Right lobe of liver (tissue), 6 donors: ENCODE measurements at regions not wholly inside any gene's neighbourhood (a gene's known extent, or its start where the extent isn't known, plus 50 kb on each side); places are given as distances from the start of the nearest gene placed in this dataset.

ENCODE experiments used
- ATAC-seq, 4 donors: fragments of 200-7000 bp; cut with Tn5 transposase; one replicate each; pipeline ENCODE4 v1.9.1; 2020; ENCODE audit warnings: mild to moderate bottlenecking in 4 of 4, moderate library complexity in 4 of 4
- DNase-seq, 3 donors: peaks; one replicate each; pipeline ENCODE4 v3.0.0-alpha.2; 2020
- H3K27ac ChIP-seq, 3 donors: fragments of 200-600 bp; one replicate each; pipeline ENCODE4 v1.8.0; 2022
- H3K27me3 ChIP-seq, 2 donors: fragments of 200-600 bp; one replicate each; pipeline ENCODE4 v1.8.0; 2022
- H3K36me3 ChIP-seq, 4 donors: fragments of 200-600 bp; sonication (generic) in 1 of 4; one replicate each; pipeline versions ENCODE4 v1.5.1 to v1.8.0; 2017 to 2022; ENCODE audit warnings: control low read depth in 1 of 4
- H3K4me1 ChIP-seq, 4 donors: fragments of 200-600 bp; sonication (generic) in 1 of 4; one replicate each; pipeline versions ENCODE4 v1.5.1 to v1.8.0; 2017 to 2022; ENCODE audit warnings: control low read depth in 1 of 4
- H3K4me3 ChIP-seq, 3 donors: fragments of 200-600 bp; one replicate each; pipeline ENCODE4 v1.8.0; 2022
- H3K9me3 ChIP-seq, 4 donors: fragments of 200-600 bp; sonication (generic) in 1 of 4; one replicate each; pipeline versions ENCODE4 v1.5.1 to v1.8.0; 2017 to 2022; ENCODE audit warnings: control low read depth in 1 of 4
- POLR2A ChIP-seq: fragments of 450-650 bp; IDR thresholded peaks from one replicate; pipeline ENCODE4 v1.6.1; 2017; ENCODE audit warnings: antibody characterized with exemption, mild to moderate bottlenecking
- WGBS: methylation state at CpG from one replicate; pipeline ENCODE4 v1.1.6; 2018; ENCODE audit warnings: low coverage, low lambda C conversion rate; ENCODE audit not compliant: insufficient coverage; ENCODE audit errors: missing lambda C conversion rate; 5-methylcytosine and 5-hydroxymethylcytosine counted together
- intact Hi-C, 2 donors: fragments of 100-400 bp; cut with DNase I; formaldehyde crosslinking; loops; one replicate each; pipeline versions ENCODE4 v1.11.2 to v1.14.1; 2022
- TF ChIP-seq, protein P1 (sequence below), 4 donors: fragments of 200-600 bp in 3 of 4; fragments of 450-650 bp in 1 of 4; IDR thresholded peaks; one replicate each; pipeline versions ENCODE4 v1.5.1 to v1.8.0; 2016 to 2022; ENCODE audit warnings: antibody characterized with exemption in 4 of 4, mild to moderate bottlenecking in 2 of 4
- donor health status: DM: no; HTN: yes; CAD: no.
- donor health status: DM: no; HTN: no; CAD: no.
- donor health status: DM: no; HTN: no; CAD: no.
- donor health status: DM: no; HTN: yes; CAD: no.
- donor health status: DM: no; HTN: yes; CAD: no.

DNA sequence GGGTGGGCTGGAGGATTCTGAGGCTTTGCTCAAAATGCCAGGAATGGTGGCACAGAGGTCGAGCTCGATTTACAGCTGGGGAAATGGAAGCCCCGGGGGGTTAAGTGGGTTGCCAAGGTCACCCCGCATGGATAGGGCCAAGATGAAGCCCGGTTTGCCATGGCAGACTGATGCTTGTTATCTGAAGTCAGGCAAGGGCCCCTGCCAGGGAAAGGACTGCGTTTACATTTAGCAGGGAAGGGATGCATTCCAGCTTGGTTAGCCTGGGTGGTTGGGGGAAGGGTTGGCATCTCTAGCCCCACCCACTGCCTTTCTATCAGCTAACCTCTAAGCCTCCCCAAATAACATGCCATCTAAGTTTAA, 79.0 kb downstream of the RPLP1 start:
- no peak for ATAC-seq
- Histone ChIP-seq H3K4me3 (no peak overlapping the region), H3K36me3 (no peaks in the 10 kb centered on the region), H3K27ac (no peak overlapping the region), H3K9me3 (no peaks in the 10 kb centered on the region), H3K4me1 (no peaks in the 10 kb centered on the region), H3K27me3 (no peaks in the 10 kb centered on the region)
- 67% methylated on average over 4 of the region's 6 CpGs for WGBS
- TF ChIP-seq POLR2A = no peak
- TF ChIP-seq, protein P1, sequence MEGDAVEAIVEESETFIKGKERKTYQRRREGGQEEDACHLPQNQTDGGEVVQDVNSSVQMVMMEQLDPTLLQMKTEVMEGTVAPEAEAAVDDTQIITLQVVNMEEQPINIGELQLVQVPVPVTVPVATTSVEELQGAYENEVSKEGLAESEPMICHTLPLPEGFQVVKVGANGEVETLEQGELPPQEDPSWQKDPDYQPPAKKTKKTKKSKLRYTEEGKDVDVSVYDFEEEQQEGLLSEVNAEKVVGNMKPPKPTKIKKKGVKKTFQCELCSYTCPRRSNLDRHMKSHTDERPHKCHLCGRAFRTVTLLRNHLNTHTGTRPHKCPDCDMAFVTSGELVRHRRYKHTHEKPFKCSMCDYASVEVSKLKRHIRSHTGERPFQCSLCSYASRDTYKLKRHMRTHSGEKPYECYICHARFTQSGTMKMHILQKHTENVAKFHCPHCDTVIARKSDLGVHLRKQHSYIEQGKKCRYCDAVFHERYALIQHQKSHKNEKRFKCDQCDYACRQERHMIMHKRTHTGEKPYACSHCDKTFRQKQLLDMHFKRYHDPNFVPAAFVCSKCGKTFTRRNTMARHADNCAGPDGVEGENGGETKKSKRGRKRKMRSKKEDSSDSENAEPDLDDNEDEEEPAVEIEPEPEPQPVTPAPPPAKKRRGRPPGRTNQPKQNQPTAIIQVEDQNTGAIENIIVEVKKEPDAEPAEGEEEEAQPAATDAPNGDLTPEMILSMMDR (IDR thresholded peaks at IDR 0.05) = no peak
- peak in 1 of 3 donors; percentile 27 for DNase-seq
- intact Hi-C loops = no loop called here

DNA sequence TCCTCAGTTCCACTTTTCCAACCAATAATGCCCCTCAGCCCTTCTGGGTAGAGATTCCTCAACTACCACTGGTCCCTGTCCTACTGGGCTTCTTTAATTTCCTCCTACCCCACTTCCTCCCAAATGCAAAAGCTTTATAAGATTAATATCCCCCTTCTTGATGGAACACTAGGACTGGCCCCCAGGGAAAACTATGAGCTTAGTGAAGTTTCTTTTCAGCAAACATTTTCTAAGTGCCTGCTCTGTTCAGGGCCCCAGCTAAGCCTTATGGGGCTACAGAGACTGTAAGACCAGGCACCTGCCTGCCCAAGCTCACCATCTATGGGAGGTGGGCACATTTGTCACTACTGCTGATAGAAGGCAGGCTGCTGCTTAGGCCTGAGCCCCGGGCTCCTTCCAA, 79.4 kb downstream of the RPLP1 start:
- ATAC-seq = no peak
- no peak for TF ChIP-seq POLR2A
- TF ChIP-seq, protein P1 (IDR thresholded peaks at IDR 0.05) = no peak
- Histone ChIP-seq H3K4me1 (no peaks in the 10 kb centered on the region), H3K27me3 (no peaks in the 10 kb centered on the region), H3K4me3 (no peak overlapping the region), H3K27ac (no peak overlapping the region), H3K36me3 (no peaks in the 10 kb centered on the region), H3K9me3 (no peaks in the 10 kb centered on the region)
- WGBS = 83% methylated on average over 1 of the region's 1 CpG
- DNase-seq = peak in 1 of 3 donors; percentile 33
- intact Hi-C loops = no loop called here

DNA sequence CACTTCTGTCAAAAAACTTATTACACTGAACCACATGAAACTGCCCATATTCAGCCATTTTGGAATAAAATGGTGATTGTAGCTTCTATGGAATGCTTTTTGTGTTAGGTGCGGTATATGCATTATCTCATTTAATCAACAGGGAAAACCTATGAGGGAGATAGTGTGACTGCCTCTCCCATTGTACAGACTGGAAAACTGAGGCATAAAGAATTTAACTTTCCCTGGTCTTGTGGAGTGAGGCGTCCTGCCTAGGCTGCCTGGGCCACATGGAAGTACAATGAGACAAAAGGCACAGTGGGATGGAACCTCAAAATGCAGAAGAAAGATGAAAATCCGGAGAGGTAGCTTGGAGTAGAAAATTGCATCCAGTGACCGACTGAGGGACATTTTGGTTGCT, 80.2 kb downstream of the RPLP1 start:
- H3K4me1 ChIP-seq = no peaks in the 10 kb centered on the region
- H3K9me3 ChIP-seq = no peaks in the 10 kb centered on the region
- WGBS = 87% methylated on average over 4 of the region's 4 CpGs
- H3K27ac ChIP-seq = no peak overlapping the region
- no peaks in the 10 kb centered on the region for H3K36me3 ChIP-seq
- no peaks in the 10 kb centered on the region for H3K27me3 ChIP-seq
- no peak overlapping the region for H3K4me3 ChIP-seq
- TF ChIP-seq, protein P1 (IDR thresholded peaks at IDR 0.05) = no peak
- TF ChIP-seq POLR2A = no peak
- intact Hi-C loops = no loop called here
- ATAC-seq = no peak
- no peak for DNase-seq

DNA sequence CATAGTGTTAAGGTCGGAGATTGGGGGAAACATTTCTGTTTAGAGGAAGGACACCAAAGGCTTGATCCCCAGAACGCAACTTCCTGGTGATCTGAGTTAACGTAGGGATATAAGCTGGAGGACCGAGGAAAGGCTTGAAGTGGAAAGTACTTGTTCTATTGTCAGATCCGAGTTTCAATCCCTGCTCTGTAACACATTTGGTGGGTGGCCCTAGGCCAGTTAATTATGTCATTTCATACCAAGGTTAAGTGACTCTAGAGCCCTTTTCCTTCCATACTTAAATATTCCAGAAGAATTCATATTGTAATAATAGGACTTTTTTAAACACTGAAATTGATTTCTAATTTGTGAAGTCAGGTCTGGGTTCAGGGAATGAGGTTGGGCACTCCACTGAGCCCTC, 80.9 kb downstream of the RPLP1 start:
- WGBS = 74% methylated on average over 5 of the region's 5 CpGs
- H3K36me3 ChIP-seq = no peaks in the 10 kb centered on the region
- H3K4me3 ChIP-seq = no peak overlapping the region
- no peak overlapping the region for H3K27ac ChIP-seq
- no peak for TF ChIP-seq POLR2A
- TF ChIP-seq, protein P1 (IDR thresholded peaks at IDR 0.05) = no peak
- intact Hi-C loops = no loop called here
- H3K4me1 ChIP-seq = no peaks in the 10 kb centered on the region
- no peaks in the 10 kb centered on the region for H3K9me3 ChIP-seq
- DNase-seq (no peak), ATAC-seq (no peak)
- no peaks in the 10 kb centered on the region for H3K27me3 ChIP-seq

DNA sequence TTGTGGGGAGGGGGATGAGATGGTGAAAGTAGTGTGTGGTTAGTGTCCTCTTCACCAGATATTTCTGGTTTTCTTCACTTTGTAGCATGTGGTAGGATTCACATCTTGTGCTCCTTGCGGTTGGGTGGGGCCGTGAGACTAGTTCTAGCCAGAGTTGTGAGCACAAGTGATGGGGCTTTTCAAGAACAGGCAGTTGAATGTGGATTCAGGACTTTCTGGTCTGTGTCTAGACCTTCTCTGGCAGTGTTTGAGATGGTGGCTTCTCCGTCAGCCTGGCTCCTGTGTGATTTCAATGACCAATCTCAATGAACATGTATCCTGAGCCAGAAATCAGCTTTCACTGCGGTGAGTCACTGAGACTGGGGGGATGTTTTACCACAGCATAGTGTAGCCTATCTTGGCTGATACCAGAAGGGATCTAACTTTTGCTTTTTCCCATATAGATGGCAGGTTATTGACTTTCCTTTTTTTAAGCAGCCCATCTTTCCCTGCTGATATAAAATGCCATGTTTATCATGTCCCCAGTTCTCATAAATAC, 82.6 kb downstream of the RPLP1 start:
- ATAC-seq = no peak
- intact Hi-C loops = no loop called here

More for the DNA sequence above, 82.6 kb downstream of the RPLP1 start:
- Histone ChIP-seq H3K27me3 (no peaks in the 10 kb centered on the region), H3K27ac (no peak overlapping the region), H3K36me3 (no peaks in the 10 kb centered on the region), H3K9me3 (no peaks in the 10 kb centered on the region), H3K4me1 (no peaks in the 10 kb centered on the region), H3K4me3 (no peak overlapping the region)
- TF ChIP-seq, protein P1 (IDR thresholded peaks at IDR 0.05) = no peak
- no peak for TF ChIP-seq POLR2A
- WGBS = 82% methylated on average over 4 of the region's 4 CpGs
- no peak for DNase-seq
